ENCODE measurements at regions not wholly inside any gene's neighbourhood (a gene's known extent, or its start where the extent isn't known, plus 50 kb on each side); places are given as distances from the start of the nearest gene placed in this dataset.

DNA sequence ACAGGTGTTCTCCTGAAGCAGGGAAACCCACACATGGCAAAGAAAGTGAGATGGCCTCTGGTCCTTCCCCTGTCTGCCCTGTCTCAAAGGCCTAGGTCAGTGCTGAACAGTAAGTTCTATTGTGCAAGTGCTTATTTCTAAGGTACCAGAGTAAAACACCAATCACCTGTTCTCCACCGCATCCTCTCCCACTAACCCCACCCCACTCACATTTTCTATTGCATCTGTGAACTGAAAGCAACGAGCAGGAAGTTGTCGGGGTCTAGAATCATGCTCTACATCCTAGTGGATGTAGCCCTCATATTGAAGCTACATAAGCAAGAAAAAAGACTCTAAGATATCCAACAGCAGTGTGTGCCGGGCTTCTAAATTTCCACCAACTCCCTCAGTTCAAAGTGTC lies 265.9 kb downstream of the ENC1 start:
- no peaks in the 10 kb centered on the region for H3K27me3 ChIP-seq (ENCODE audit: insufficient read depth, low read length, poor library complexity)
- no peaks in the 10 kb centered on the region for H3K36me3 ChIP-seq (ENCODE audit: insufficient read depth, low read length)
- TF ChIP-seq EZH2 (IDR thresholded peaks at IDR 0.05; ENCODE audit: borderline replicate concordance, low read depth, low read length, severe bottlenecking), result no peak
- TF ChIP-seq, protein P1, sequence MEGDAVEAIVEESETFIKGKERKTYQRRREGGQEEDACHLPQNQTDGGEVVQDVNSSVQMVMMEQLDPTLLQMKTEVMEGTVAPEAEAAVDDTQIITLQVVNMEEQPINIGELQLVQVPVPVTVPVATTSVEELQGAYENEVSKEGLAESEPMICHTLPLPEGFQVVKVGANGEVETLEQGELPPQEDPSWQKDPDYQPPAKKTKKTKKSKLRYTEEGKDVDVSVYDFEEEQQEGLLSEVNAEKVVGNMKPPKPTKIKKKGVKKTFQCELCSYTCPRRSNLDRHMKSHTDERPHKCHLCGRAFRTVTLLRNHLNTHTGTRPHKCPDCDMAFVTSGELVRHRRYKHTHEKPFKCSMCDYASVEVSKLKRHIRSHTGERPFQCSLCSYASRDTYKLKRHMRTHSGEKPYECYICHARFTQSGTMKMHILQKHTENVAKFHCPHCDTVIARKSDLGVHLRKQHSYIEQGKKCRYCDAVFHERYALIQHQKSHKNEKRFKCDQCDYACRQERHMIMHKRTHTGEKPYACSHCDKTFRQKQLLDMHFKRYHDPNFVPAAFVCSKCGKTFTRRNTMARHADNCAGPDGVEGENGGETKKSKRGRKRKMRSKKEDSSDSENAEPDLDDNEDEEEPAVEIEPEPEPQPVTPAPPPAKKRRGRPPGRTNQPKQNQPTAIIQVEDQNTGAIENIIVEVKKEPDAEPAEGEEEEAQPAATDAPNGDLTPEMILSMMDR (IDR thresholded peaks at IDR 0.05; ENCODE audit: borderline replicate concordance, extremely low read depth, low read length, poor library complexity, severe bottlenecking), result no peak
- H3K9me3 ChIP-seq (ENCODE audit: insufficient read depth, low read length, severe bottlenecking), result no peaks in the 10 kb centered on the region
- H3K27ac ChIP-seq (ENCODE audit: low read length), result no peak overlapping the region
- no peaks in the 10 kb centered on the region for H3K4me1 ChIP-seq (ENCODE audit: insufficient read depth, low read length)
- DNase-seq (no peak), ATAC-seq (ENCODE audit: insufficient read depth, low read depth) (no peak)
- H3K79me2 ChIP-seq (ENCODE audit: insufficient read depth, low read length), result no peaks in the 10 kb centered on the region
- no peak overlapping the region for H3K4me3 ChIP-seq (ENCODE audit: low read depth in 1 of 2, low read length in 2 of 2)
- no peaks in the 10 kb centered on the region for H4K20me1 ChIP-seq (ENCODE audit: insufficient read depth, low read length)
- no peak overlapping the region for H2AFZ ChIP-seq (ENCODE audit: low read depth, low read length)
- H3K9ac ChIP-seq (ENCODE audit: low read depth, low read length), result no peak overlapping the region
- no peak overlapping the region for H3K4me2 ChIP-seq (ENCODE audit: insufficient read depth, low read length)

DNA sequence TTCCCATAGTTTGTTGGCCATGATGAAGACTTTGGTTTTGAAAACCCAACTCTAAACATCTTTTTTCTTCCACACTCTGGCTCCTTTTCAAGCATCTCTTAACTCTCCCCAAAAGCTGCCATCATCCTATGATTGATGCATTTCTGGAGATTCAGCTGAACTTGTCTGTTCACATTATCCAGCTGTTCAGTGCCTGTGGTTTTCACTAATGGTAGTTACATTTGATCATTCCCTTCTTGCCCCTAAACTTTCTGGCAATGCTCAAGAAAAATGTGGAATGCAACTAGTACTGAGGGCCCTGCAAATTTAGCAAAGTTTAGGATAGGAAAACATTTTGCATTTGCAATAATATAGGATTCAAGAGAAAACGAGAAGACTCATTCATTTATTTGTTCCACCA lies 267.5 kb downstream of the ENC1 start:
- Histone ChIP-seq H3K9me3 (ENCODE audit: insufficient read depth, low read length, severe bottlenecking) (no peaks in the 10 kb centered on the region), H3K79me2 (ENCODE audit: insufficient read depth, low read length) (no peaks in the 10 kb centered on the region), H4K20me1 (ENCODE audit: insufficient read depth, low read length) (no peaks in the 10 kb centered on the region), H3K4me3 (ENCODE audit: low read depth in 1 of 2, low read length in 2 of 2) (no peak overlapping the region), H3K27me3 (ENCODE audit: insufficient read depth, low read length, poor library complexity) (no peaks in the 10 kb centered on the region), H3K9ac (ENCODE audit: low read depth, low read length) (no peak overlapping the region), H3K27ac (ENCODE audit: low read length) (no peak overlapping the region), H3K4me1 (ENCODE audit: insufficient read depth, low read length) (no peaks in the 10 kb centered on the region), H3K4me2 (ENCODE audit: insufficient read depth, low read length) (no peak overlapping the region), H3K36me3 (ENCODE audit: insufficient read depth, low read length) (no peaks in the 10 kb centered on the region), H2AFZ (ENCODE audit: low read depth, low read length) (no peak overlapping the region)
- ATAC-seq (ENCODE audit: insufficient read depth, low read depth), result no peak
- TF ChIP-seq, protein P1 (IDR thresholded peaks at IDR 0.05; ENCODE audit: borderline replicate concordance, extremely low read depth, low read length, poor library complexity, severe bottlenecking), result no peak
- TF ChIP-seq EZH2 (IDR thresholded peaks at IDR 0.05; ENCODE audit: borderline replicate concordance, low read depth, low read length, severe bottlenecking), result no peak
- DNase-seq, result no peak

DNA sequence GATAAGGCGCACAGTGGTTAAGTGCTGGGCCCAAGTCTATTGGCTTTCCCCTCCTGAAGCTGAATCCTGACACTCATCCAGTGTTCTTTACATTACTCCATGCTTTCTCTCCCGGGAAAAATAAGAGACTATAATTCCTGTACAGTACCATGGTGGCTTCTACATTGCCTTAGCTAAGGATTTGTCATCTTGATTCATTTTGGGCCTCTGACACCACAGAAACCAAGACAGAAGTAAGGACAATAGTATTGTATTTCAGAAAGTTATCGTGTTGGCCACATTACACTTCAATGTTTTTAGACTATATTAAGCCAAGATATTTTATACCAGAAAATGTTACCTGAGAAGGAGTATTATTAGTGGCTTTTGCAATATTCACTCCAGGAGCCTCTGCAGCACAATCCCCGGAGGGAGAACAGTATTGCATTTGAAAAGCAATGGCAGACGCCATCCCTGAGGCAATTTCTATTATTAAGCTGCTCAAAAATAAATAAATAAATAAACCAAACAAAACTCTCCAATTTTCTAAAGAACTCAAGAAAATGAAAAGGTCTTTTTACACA lies 267.9 kb downstream of the ENC1 start:
- TF ChIP-seq, protein P1 (IDR thresholded peaks at IDR 0.05; ENCODE audit: borderline replicate concordance, extremely low read depth, low read length, poor library complexity, severe bottlenecking), result no peak
- TF ChIP-seq EZH2 (IDR thresholded peaks at IDR 0.05; ENCODE audit: borderline replicate concordance, low read depth, low read length, severe bottlenecking), result no peak
- no peaks in the 10 kb centered on the region for H3K79me2 ChIP-seq (ENCODE audit: insufficient read depth, low read length)
- DNase-seq (no peak), ATAC-seq (ENCODE audit: insufficient read depth, low read depth) (no peak)
- no peaks in the 10 kb centered on the region for H3K36me3 ChIP-seq (ENCODE audit: insufficient read depth, low read length)
- H3K27me3 ChIP-seq (ENCODE audit: insufficient read depth, low read length, poor library complexity), result no peaks in the 10 kb centered on the region
- no peaks in the 10 kb centered on the region for H3K4me1 ChIP-seq (ENCODE audit: insufficient read depth, low read length)
- no peaks in the 10 kb centered on the region for H3K9me3 ChIP-seq (ENCODE audit: insufficient read depth, low read length, severe bottlenecking)
- no peaks in the 10 kb centered on the region for H4K20me1 ChIP-seq (ENCODE audit: insufficient read depth, low read length)
- H2AFZ ChIP-seq (ENCODE audit: low read depth, low read length), result no peak overlapping the region
- H3K4me3 ChIP-seq (ENCODE audit: low read depth in 1 of 2, low read length in 2 of 2), result no peak overlapping the region
- H3K9ac ChIP-seq (ENCODE audit: low read depth, low read length), result no peak overlapping the region
- no peak overlapping the region for H3K27ac ChIP-seq (ENCODE audit: low read length)
- no peak overlapping the region for H3K4me2 ChIP-seq (ENCODE audit: insufficient read depth, low read length)

DNA sequence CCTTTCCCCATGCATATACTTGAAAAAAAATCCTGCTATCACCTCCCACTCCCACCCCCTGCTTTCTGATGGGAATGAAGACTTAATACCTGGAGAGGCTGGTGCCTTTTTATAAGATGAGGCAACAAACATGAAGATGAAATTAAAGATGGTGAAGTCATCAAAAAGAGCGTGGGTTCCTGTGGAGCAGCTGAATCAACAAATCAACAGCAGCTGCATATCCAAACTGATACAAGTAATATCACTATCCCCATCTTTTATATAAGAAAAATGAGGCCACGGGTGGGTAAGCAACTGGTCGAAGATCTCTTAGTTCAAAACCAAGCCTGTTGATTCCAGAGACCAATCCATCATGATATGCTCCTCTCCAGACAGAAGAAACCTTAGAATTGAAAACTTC lies 268.5 kb downstream of the ENC1 start:
- Histone ChIP-seq H3K4me1 (ENCODE audit: insufficient read depth, low read length) (no peaks in the 10 kb centered on the region), H3K27me3 (ENCODE audit: insufficient read depth, low read length, poor library complexity) (no peaks in the 10 kb centered on the region), H3K79me2 (ENCODE audit: insufficient read depth, low read length) (no peaks in the 10 kb centered on the region), H4K20me1 (ENCODE audit: insufficient read depth, low read length) (no peaks in the 10 kb centered on the region), H3K9ac (ENCODE audit: low read depth, low read length) (no peak overlapping the region), H3K4me2 (ENCODE audit: insufficient read depth, low read length) (no peak overlapping the region), H2AFZ (ENCODE audit: low read depth, low read length) (no peak overlapping the region), H3K4me3 (ENCODE audit: low read depth in 1 of 2, low read length in 2 of 2) (no peak overlapping the region), H3K9me3 (ENCODE audit: insufficient read depth, low read length, severe bottlenecking) (no peaks in the 10 kb centered on the region), H3K27ac (ENCODE audit: low read length) (no peak overlapping the region), H3K36me3 (ENCODE audit: insufficient read depth, low read length) (no peaks in the 10 kb centered on the region)
- TF ChIP-seq EZH2 (IDR thresholded peaks at IDR 0.05; ENCODE audit: borderline replicate concordance, low read depth, low read length, severe bottlenecking), result no peak
- TF ChIP-seq, protein P1 (IDR thresholded peaks at IDR 0.05; ENCODE audit: borderline replicate concordance, extremely low read depth, low read length, poor library complexity, severe bottlenecking), result no peak
- DNase-seq, result no peak
- ATAC-seq (ENCODE audit: insufficient read depth, low read depth), result no peak
